ENCODE measurements at regions not wholly inside any gene's neighbourhood (a gene's known extent, or its start where the extent isn't known, plus 50 kb on each side); places are given as distances from the start of the nearest gene placed in this dataset.

DNA sequence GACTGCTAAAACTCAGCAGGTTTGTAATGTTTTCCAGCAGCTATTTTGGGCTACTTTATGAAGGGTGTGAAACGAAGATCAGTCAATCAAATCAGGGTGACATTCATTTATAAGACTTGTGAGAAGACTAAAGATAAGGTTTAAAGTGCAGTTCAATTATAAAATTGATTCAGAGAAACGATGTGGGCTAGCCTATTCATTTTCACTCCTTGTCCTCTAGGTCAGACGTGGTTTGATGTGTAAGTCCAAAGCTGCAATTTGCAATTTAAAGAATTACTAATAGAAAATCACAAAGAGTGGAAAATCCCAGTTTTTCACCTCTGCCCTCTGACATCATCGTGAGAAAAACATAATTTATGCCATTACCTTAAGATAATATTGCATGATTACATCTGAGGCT lies 243.5 kb upstream of the NOVA1 start:
- TF ChIP-seq, protein P1, sequence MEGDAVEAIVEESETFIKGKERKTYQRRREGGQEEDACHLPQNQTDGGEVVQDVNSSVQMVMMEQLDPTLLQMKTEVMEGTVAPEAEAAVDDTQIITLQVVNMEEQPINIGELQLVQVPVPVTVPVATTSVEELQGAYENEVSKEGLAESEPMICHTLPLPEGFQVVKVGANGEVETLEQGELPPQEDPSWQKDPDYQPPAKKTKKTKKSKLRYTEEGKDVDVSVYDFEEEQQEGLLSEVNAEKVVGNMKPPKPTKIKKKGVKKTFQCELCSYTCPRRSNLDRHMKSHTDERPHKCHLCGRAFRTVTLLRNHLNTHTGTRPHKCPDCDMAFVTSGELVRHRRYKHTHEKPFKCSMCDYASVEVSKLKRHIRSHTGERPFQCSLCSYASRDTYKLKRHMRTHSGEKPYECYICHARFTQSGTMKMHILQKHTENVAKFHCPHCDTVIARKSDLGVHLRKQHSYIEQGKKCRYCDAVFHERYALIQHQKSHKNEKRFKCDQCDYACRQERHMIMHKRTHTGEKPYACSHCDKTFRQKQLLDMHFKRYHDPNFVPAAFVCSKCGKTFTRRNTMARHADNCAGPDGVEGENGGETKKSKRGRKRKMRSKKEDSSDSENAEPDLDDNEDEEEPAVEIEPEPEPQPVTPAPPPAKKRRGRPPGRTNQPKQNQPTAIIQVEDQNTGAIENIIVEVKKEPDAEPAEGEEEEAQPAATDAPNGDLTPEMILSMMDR (IDR thresholded peaks at IDR 0.05): no peak
- TF ChIP-seq POLR2A (IDR thresholded peaks at IDR 0.05): no peak
- TF ChIP-seq POLR2AphosphoS5 (IDR thresholded peaks at IDR 0.05): no peak
- TF ChIP-seq EP300 (IDR thresholded peaks at IDR 0.05; ENCODE audit: low read depth): no peak
